T-helper 1 cell treated with Interleukin-12 subunit alpha and Interleukin-12 subunit beta and Interleukin-4 antibody, amounts not matched to agents 30 ng/mL and 1 ng/mL, for 36 hours (primary cell): ENCODE measurements at regions not wholly inside any gene's neighbourhood (a gene's known extent, or its start where the extent isn't known, plus 50 kb on each side); places are given as distances from the start of the nearest gene placed in this dataset.

Experiments used
- intact Hi-C: fragments of 100-400 bp; cut with micrococcal nuclease; formaldehyde crosslinking; loops from one replicate; pipeline ENCODE4 v1.15.1; 2024

- intact Hi-C loops, result no loop called here
Measured at GRCh38 chr4:117429061-117429460, 343.7 kb upstream of the TRAM1L1 start.

GRCh38 chr4:117429506-117429905 is 344.1 kb upstream of the TRAM1L1 start:
- intact Hi-C loops, result no loop called here

GRCh38 chr4:117434424-117434823 is 349.0 kb upstream of the TRAM1L1 start:
- intact Hi-C loops, result no loop called here

GRCh38 chr4:117447925-117448324 is 362.5 kb upstream of the TRAM1L1 start:
- intact Hi-C loops, result loop anchor here (1.0 kb wide), 1 partner anchor 776 kb away; no protein-coding TSS in a partner anchor

GRCh38 chr4:117455088-117455487 is 369.7 kb upstream of the TRAM1L1 start:
- intact Hi-C loops, result no loop called here

- intact Hi-C loops, result no loop called here
Measured at GRCh38 chr4:117466388-117466787, 381.0 kb upstream of the TRAM1L1 start.

- intact Hi-C loops, result no loop called here
Measured at GRCh38 chr4:117467404-117467803, 382.0 kb upstream of the TRAM1L1 start.

- intact Hi-C loops, result no loop called here
Measured at GRCh38 chr4:117474987-117475386, 389.6 kb upstream of the TRAM1L1 start.

- intact Hi-C loops, result no loop called here
Measured at GRCh38 chr4:117477925-117478324, 392.5 kb upstream of the TRAM1L1 start.

GRCh38 chr4:117478702-117479101 is 393.3 kb upstream of the TRAM1L1 start:
- intact Hi-C loops, result no loop called here

- intact Hi-C loops, result no loop called here
Measured at GRCh38 chr4:117479673-117480072, 394.3 kb upstream of the TRAM1L1 start.

GRCh38 chr4:117481742-117482141 is 396.4 kb upstream of the TRAM1L1 start:
- intact Hi-C loops, result no loop called here

- intact Hi-C loops, result no loop called here
Measured at GRCh38 chr4:117488692-117489091, 403.3 kb upstream of the TRAM1L1 start.

GRCh38 chr4:117489107-117489506 is 403.7 kb upstream of the TRAM1L1 start:
- intact Hi-C loops, result no loop called here

GRCh38 chr4:117491516-117491915 is 406.1 kb upstream of the TRAM1L1 start:
- intact Hi-C loops, result no loop called here

GRCh38 chr4:117495802-117496201 is 410.4 kb upstream of the TRAM1L1 start:
- intact Hi-C loops, result no loop called here

GRCh38 chr4:117512414-117512813 is 427.0 kb upstream of the TRAM1L1 start:
- intact Hi-C loops, result no loop called here

- intact Hi-C loops, result no loop called here
Measured at GRCh38 chr4:117514391-117515175, 429.2 kb upstream of the TRAM1L1 start.

GRCh38 chr4:117515921-117516320 is 430.5 kb upstream of the TRAM1L1 start:
- intact Hi-C loops, result no loop called here

GRCh38 chr4:117527601-117528000 is 442.2 kb upstream of the TRAM1L1 start:
- intact Hi-C loops, result no loop called here

- intact Hi-C loops, result no loop called here
Measured at GRCh38 chr4:117529401-117529800, 444.0 kb upstream of the TRAM1L1 start.

GRCh38 chr4:117533501-117533900 is 448.1 kb upstream of the TRAM1L1 start:
- intact Hi-C loops, result no loop called here

GRCh38 chr4:117545039-117545438 is 459.7 kb upstream of the TRAM1L1 start:
- intact Hi-C loops, result no loop called here
